IPS-18a (cell line): ENCODE measurements at regions not wholly inside any gene's neighbourhood (a gene's known extent, or its start where the extent isn't known, plus 50 kb on each side); places are given as distances from the start of the nearest gene placed in this dataset.

Experiments
- H3K27ac ChIP-seq: one replicate; pipeline ENCODE4 v1.5.1; 2013; ENCODE audit warnings: low read length
- H3K27me3 ChIP-seq: one replicate; pipeline ENCODE4 v1.6.1; 2013; ENCODE audit warnings: mild to moderate bottlenecking, low read length; ENCODE audit not compliant: control insufficient read depth, insufficient read depth
- H3K36me3 ChIP-seq: one replicate; pipeline ENCODE4 v1.6.1; 2013; ENCODE audit warnings: low read depth, low read length; ENCODE audit not compliant: control insufficient read depth
- H3K4me1 ChIP-seq: one replicate; pipeline ENCODE4 v1.6.1; 2013; ENCODE audit warnings: low read depth, low read length; ENCODE audit not compliant: control insufficient read depth
- H3K4me3 ChIP-seq: one replicate; pipeline ENCODE4 v1.5.1; 2013; ENCODE audit warnings: low read length
- H3K9ac ChIP-seq: one replicate; pipeline ENCODE4 v1.6.1; 2013; ENCODE audit warnings: mild to moderate bottlenecking, low read length, moderate library complexity
- H3K9me3 ChIP-seq: one replicate; pipeline ENCODE4 v1.6.1; 2013; ENCODE audit warnings: low read depth, low read length; ENCODE audit not compliant: control insufficient read depth

DNA sequence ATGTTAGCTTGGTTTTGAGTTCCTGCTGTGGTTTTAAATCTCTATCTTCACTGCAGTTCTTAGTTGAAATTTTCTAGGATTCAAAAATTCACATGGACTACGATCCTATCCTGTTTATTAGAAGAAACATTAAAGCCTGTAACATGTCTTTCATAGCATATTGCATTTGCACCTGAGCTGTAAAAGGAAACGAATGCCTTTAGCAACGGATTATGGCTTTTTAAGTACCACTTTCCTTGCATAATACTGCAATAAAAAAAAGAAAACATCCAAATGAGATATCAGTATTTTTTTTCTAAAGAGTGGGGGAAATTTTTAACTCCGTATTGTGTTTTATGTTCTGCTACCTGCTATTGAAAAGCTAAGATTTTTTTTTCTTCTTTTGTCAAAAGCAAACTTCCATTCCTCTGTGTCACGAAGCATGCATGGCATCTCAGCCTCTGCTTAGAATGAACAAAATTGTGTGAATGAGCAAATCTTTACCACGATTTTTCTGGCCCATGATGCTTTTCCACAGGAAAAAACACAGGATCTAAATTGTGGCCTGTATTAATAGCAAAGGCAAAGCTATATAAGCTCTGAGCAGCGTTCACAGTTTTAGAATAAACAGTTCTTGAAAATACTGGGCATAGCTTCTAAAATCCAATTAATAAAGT, 110.0 kb upstream of the CDIN1 start:
- H3K27me3 ChIP-seq: no peaks in the 10 kb centered on the region
- H3K36me3 ChIP-seq: no peaks in the 10 kb centered on the region
- no peaks in the 10 kb centered on the region for H3K9me3 ChIP-seq
- no peak overlapping the region for H3K27ac ChIP-seq
- H3K4me1 ChIP-seq: peaks cover 5% of the 10 kb centered on the region
- no peak overlapping the region for H3K9ac ChIP-seq
- H3K4me3 ChIP-seq: no peak overlapping the region

DNA sequence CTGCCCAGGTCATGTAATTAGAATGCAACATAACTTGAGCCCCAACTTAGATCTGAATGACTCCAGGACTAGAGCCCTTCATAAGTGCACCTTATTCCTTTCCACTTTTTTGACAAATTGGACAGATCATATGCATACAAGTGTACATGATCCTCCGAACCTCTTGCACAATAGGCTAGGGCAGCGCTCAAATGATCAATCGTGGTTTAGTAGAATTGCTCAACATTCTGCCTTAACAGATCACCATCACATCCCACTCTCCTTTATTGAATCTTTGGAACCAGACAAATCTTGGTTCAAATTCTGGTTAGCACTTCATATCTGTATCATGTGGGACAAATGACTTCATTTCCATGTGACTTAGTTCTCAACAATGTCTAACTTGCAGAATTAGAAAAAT, 106.8 kb upstream of the CDIN1 start:
- H3K4me1 ChIP-seq: peaks cover 5% of the 10 kb centered on the region
- no peak overlapping the region for H3K9ac ChIP-seq
- H3K4me3 ChIP-seq: no peak overlapping the region
- no peaks in the 10 kb centered on the region for H3K9me3 ChIP-seq
- no peak overlapping the region for H3K27ac ChIP-seq
- H3K27me3 ChIP-seq: no peaks in the 10 kb centered on the region
- no peaks in the 10 kb centered on the region for H3K36me3 ChIP-seq

DNA sequence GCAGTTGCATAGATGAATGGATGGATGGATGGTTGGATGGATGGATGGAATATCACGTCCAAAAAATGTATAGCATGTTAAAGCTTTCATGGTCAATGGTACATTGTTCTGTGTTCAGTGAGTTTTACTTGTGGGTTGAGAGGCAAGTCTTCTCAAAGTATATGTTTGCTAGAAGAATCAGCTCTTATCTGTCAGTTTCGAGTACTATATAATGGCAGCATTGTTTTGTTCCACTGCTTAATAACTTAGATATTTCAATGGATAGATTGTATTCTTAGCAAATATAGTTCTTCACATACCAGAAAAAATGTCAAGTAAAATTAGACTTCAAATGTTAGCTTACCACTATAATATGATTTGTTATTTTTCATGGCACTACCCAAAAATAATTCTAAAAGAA, 100.9 kb upstream of the CDIN1 start:
- Histone ChIP-seq H3K4me3 (no peak overlapping the region), H3K36me3 (no peaks in the 10 kb centered on the region), H3K27me3 (no peaks in the 10 kb centered on the region), H3K27ac (no peak overlapping the region), H3K4me1 (peaks cover 6% of the 10 kb centered on the region), H3K9me3 (no peaks in the 10 kb centered on the region), H3K9ac (no peak overlapping the region)

DNA sequence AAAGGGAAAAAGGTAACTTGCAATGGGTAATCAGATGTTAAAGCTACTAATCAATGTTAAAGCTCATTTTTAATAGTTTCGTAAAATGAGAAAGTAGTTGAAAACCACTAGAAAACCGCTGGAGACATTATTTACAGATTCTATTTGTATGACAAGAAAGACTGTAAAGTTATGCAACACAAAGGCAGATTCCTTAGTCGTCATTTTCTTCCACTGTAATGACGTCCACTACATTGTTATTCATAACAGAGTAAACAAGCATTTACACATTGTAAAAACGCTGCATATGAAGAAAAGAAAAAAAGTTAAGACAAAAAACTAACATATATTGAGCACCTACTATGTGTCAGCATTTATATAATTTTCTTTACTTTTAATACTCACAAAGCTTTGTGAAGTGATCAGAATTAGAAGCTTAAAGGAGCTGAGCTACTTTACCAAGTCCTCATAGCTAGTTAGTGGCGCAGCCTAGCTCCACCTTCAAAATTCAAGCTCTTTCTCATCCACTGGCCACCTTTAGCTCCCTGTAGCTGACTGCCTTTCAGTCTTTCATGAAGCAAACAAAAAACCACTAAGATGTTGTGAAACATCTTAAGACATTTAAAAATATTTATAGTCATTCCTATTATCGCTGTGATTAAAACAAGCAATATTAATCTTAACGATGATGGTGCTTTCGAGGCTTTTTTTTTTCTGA, 100.1 kb upstream of the CDIN1 start:
- peaks cover 6% of the 10 kb centered on the region for H3K4me1 ChIP-seq
- H3K4me3 ChIP-seq: peak overlapping the region; percentile 21
- H3K9ac ChIP-seq: no peak overlapping the region
- no peak overlapping the region for H3K27ac ChIP-seq
- H3K27me3 ChIP-seq: no peaks in the 10 kb centered on the region
- H3K36me3 ChIP-seq: no peaks in the 10 kb centered on the region
- H3K9me3 ChIP-seq: no peaks in the 10 kb centered on the region

DNA sequence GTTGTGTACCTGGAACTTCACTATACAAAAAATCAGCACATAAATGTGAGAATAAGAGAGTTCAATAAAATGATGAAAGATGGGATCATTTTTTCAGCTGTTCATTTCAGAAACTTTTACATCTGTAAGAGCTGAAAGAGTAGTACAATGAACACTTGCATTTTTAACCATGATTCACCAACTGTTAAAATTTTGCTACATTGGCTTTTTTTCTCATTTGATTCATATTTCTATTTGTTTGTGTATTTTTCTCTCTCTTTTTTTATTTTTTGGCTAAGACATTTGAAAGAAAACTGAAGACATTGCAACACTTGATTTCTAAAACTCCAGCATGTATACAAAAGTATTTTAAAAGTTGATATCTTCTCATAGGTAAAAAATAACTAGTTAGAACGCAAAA, 98.3 kb upstream of the CDIN1 start:
- no peak overlapping the region for H3K27ac ChIP-seq

DNA sequence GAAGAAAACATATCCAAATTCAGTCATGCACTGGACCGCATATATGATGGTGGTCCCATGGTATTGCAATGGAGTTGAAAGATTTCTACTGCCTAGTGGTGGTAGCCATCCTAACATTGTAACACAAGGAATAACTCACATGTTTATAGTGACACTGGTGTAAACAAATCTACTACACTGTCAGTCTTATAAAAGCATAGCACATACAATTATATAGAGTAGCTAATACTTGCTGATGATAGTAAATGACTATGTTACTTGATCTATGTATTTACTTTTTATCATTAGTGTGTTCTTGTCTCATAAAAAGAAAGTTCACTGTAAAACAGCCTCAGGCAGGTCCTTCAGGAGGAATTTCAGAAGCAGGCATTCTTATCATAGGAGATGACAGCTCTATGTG, 96.0 kb upstream of the CDIN1 start:
- Histone ChIP-seq H3K4me1 (peaks cover 6% of the 10 kb centered on the region), H3K9me3 (no peaks in the 10 kb centered on the region), H3K27me3 (no peaks in the 10 kb centered on the region), H3K4me3 (no peak overlapping the region), H3K36me3 (no peaks in the 10 kb centered on the region), H3K9ac (no peak overlapping the region), H3K27ac (no peak overlapping the region)

More for the DNA sequence above, 98.3 kb upstream of the CDIN1 start:
- no peaks in the 10 kb centered on the region for H3K9me3 ChIP-seq
- no peaks in the 10 kb centered on the region for H3K36me3 ChIP-seq
- H3K4me1 ChIP-seq: peaks cover 6% of the 10 kb centered on the region
- H3K4me3 ChIP-seq: no peak overlapping the region
- no peak overlapping the region for H3K9ac ChIP-seq
- H3K27me3 ChIP-seq: no peaks in the 10 kb centered on the region

DNA sequence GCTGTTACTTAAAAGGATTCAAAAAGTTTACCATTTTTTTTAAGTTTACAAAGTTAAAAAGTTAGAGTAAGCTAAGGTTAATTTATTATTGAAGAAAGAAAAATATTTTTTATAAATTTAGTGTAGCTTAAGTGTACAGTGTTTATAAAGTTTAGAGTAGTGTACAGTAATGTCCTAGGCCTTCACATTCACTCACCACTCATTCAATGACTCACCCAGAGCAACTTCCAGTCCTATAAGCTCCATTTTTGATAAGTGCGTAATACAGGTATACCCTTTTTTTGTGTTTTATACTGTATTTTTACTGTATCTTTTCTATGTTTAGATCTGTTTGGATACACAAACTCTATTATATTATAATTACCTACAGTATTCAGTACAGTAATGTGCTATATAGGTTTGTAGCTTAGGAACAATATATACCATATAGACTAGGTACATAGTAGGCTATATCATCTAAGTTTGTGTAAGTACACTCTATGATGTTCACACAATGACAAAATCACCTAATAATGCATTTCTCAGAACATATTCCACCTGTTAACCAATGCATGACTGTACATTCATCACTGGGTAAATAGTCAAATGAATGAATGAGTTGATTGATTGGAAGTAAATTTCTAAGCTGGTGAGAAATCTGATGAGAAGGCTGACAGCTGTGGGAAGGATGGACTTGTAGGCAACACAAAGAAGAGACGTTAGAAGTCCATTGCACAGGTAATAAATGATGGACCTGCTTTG, 95.2 kb upstream of the CDIN1 start:
- no peak overlapping the region for H3K27ac ChIP-seq
- no peaks in the 10 kb centered on the region for H3K27me3 ChIP-seq
- no peak overlapping the region for H3K9ac ChIP-seq
- no peaks in the 10 kb centered on the region for H3K36me3 ChIP-seq
- no peaks in the 10 kb centered on the region for H3K9me3 ChIP-seq
- no peak overlapping the region for H3K4me3 ChIP-seq
- peaks cover 2% of the 10 kb centered on the region for H3K4me1 ChIP-seq

DNA sequence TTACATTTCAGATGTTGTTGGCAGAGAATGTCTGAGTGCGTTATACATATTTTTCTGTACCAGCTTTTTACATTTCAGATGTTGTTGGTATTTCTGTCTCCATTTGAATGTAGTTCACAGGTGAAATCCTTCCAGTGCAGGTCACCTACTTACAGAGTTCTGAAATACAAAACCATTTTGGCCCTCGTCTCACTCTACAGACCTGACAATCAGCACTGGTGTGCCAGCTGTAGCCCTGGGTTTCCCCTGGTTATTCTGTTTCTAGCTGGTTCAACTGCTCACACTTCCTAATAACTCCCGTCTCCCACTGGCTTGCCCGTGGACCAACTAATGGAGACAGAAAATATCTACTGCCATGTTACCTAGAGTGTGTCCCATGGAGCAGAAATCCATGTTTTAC, 87.5 kb upstream of the CDIN1 start:
- no peak overlapping the region for H3K9ac ChIP-seq
- no peak overlapping the region for H3K27ac ChIP-seq
- H3K4me1 ChIP-seq: no peaks in the 10 kb centered on the region
- H3K36me3 ChIP-seq: no peaks in the 10 kb centered on the region
- H3K27me3 ChIP-seq: no peaks in the 10 kb centered on the region
- H3K4me3 ChIP-seq: no peak overlapping the region
- no peaks in the 10 kb centered on the region for H3K9me3 ChIP-seq

DNA sequence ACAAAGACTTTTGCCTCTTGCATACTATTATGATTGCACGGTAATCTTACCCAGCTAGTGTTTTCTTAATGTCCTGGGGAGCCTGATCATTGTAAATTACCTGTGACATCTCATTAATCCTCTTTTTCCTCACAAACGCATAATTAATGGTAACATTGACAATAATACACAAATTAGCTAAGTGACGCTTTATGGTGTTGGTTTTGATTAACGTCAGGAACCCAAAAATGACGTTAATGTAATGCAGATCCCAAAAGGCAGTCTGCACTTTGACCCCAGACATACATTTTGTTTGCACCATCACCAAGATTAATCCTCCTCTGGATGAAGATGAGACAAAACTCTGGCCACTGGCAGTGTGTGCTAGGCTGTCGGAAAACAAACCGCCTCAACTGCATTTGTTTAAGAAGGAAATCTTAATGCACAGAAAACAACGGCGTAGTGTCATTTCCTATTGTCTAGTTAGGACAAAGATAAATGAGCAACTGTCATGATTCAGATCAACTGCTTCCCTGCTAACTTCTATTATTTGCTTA, 83.9 kb upstream of the CDIN1 start:
- H3K27me3 ChIP-seq: no peaks in the 10 kb centered on the region
- H3K4me1 ChIP-seq: peaks cover 10% of the 10 kb centered on the region
- H3K9me3 ChIP-seq: no peaks in the 10 kb centered on the region
- H3K36me3 ChIP-seq: no peaks in the 10 kb centered on the region
- H3K27ac ChIP-seq: no peak overlapping the region
- H3K4me3 ChIP-seq: no peak overlapping the region
- no peak overlapping the region for H3K9ac ChIP-seq

DNA sequence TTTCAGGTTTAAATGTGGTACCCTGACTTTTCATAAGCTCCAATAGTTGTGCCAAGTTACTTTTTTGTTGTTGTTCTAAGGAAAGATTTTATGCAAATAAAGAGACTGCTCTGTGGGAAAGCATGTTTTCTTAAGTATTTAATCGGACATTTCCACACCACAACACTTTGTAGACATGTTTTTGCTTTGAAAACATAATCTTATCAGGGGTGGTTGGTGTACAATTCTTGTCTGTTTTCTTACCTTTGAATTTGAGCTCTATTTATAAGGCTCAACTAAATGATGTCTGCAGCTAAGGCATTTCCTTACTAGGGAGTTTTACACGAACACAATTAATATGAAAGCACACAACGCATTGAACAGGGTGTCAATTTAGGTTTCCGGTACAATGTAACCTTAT, 81.5 kb upstream of the CDIN1 start:
- no peaks in the 10 kb centered on the region for H3K36me3 ChIP-seq
- no peak overlapping the region for H3K27ac ChIP-seq
- H3K4me3 ChIP-seq: no peak overlapping the region
- H3K27me3 ChIP-seq: no peaks in the 10 kb centered on the region
- peaks cover 10% of the 10 kb centered on the region for H3K4me1 ChIP-seq
- H3K9ac ChIP-seq: no peak overlapping the region
- no peaks in the 10 kb centered on the region for H3K9me3 ChIP-seq

DNA sequence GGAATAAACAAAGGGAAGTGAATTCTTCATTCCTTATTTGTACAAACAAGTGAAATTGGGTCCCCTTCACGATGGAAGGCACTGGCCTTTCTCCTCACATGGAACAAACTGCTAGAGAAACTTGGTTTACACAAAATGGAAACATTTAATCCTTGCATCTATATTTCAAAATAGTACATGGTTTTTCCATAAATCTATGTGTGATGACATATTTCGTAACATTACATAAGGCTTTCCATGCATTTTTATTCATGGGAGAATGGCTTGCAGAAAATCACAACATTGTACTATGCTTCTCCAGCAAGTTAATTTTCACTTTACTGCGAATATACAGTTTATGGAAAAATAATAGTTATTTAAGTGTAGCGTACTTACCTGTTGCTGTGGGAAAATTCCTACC, 81.0 kb upstream of the CDIN1 start:
- no peaks in the 10 kb centered on the region for H3K36me3 ChIP-seq
- peaks cover 10% of the 10 kb centered on the region for H3K4me1 ChIP-seq
- H3K9ac ChIP-seq: no peak overlapping the region
- H3K4me3 ChIP-seq: no peak overlapping the region
- no peaks in the 10 kb centered on the region for H3K9me3 ChIP-seq
- no peak overlapping the region for H3K27ac ChIP-seq
- no peaks in the 10 kb centered on the region for H3K27me3 ChIP-seq
